GM12891 (cell line): ENCODE measurements at regions not wholly inside any gene's neighbourhood (a gene's known extent, or its start where the extent isn't known, plus 50 kb on each side); places are given as distances from the start of the nearest gene placed in this dataset.
"Not testable (repeated sequence)": the region's sequence is repeated elsewhere in the genome, so short reads cannot be mapped to it uniquely, and the experiment has no call there.

ENCODE experiments used
- DNase-seq: peaks from one replicate; pipeline ENCODE4 v3.0.0; 2011; ENCODE audit warnings: low spot score; ENCODE audit not compliant: insufficient read length
- FAIRE-seq: peaks from 2 replicates; lab custom pipeline; 2011; peaks lifted over from hg19 to GRCh38; lab: Jason Lieb, UNC
- PAX5 ChIP-seq: IDR thresholded peaks from 2 replicates; pipeline ENCODE4 v1.6.1; 2011; ENCODE audit warnings: low read length, moderate library complexity, mild to moderate bottlenecking; ENCODE audit not compliant: insufficient read depth, severe bottlenecking
- POLR2A ChIP-seq: IDR thresholded peaks from 2 replicates; pipeline ENCODE4 v1.6.1; 2011; ENCODE audit warnings: low read depth, low read length, control low read depth
- POLR2AphosphoS5 ChIP-seq: IDR thresholded peaks from 2 replicates; pipeline ENCODE4 v1.6.1; 2011; ENCODE audit warnings: low read depth, low read length, control low read depth
- POU2F2 ChIP-seq: IDR thresholded peaks from 2 replicates; pipeline ENCODE4 v1.6.1; 2011; ENCODE audit warnings: low read depth, mild to moderate bottlenecking, control low read depth, low read length, moderate library complexity
- SPI1 ChIP-seq: IDR thresholded peaks from 2 replicates; pipeline ENCODE4 v1.6.1; 2011; ENCODE audit warnings: low read depth, low read length, control low read depth
- TAF1 ChIP-seq: IDR thresholded peaks from 2 replicates; pipeline ENCODE4 v1.6.1; 2011; ENCODE audit warnings: low read depth, low read length, control low read depth

- FAIRE-seq (no peak), DNase-seq (no peak)
- TF ChIP-seq TAF1, result no peak
Observed at GRCh38 chr6:163872335-163872734, 457.8 kb downstream of the QKI start.

DNA sequence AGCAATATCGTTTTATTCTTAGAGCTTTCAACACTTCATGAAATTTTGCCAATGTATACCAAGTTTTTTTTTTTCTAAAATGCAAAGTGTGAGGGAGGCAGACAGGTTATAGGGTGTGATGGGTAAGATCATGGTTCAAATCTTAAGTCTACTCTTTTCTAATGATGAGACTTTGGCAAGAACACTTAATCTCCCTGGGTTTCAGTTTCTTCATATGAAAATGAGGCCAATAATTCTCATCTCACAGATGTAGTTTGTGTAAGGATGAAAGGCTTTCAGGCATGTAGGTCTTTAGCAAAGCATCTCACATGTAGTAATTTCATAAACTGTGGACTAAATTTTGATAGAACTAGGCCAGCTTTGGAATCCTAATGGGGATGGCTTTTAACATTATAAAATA lies 457.1 kb downstream of the QKI start:
- no peak for DNase-seq
- FAIRE-seq, result no peak
- TF ChIP-seq TAF1, result no peak
- TF ChIP-seq PAX5, result no peak
- no peak for TF ChIP-seq SPI1
- TF ChIP-seq POU2F2, result no peak
- TF ChIP-seq POLR2AphosphoS5, result no peak
- TF ChIP-seq POLR2A, result no peak

DNA sequence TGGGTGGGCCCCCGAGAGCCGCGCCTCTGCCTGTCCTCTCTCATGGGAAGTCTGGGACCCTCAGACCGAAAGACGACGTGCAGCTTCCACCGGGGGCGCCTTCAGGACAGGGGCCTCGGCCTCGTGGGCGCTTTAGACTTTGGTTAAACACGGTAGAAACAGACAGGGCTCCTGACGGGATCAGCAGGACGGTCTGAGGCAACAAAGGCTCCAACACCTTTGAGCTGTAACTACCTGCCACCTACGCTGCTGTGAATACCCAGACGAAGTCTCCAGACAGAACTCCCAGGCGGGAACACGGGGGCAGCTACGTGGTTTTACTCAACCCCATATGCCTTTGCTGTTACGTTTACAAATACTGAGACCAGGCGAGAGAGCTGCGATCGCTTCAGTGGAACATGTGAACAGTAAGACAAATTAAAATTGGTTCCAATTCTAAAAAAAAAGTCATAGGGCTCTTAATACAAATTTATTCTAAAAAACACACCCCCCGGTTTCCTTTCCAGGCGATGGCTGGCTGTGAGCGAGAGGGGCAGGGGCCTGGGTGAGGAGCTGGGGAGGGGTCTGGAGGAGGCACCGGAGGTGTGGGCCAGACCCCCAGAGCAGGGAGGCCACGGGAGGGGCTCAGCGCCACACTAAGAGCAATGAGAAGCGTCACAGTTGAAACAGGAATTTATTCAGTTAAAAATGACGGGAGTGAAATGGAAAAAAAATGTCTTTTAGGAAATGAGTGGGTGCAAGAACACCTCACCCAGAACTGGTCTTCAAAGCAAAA lies 453.2 kb downstream of the QKI start:
- no peak for TF ChIP-seq TAF1
- TF ChIP-seq POU2F2, result no peak
- TF ChIP-seq POLR2AphosphoS5, result no peak
- no peak for TF ChIP-seq POLR2A
- TF ChIP-seq SPI1, result no peak
- no peak for TF ChIP-seq PAX5

DNA sequence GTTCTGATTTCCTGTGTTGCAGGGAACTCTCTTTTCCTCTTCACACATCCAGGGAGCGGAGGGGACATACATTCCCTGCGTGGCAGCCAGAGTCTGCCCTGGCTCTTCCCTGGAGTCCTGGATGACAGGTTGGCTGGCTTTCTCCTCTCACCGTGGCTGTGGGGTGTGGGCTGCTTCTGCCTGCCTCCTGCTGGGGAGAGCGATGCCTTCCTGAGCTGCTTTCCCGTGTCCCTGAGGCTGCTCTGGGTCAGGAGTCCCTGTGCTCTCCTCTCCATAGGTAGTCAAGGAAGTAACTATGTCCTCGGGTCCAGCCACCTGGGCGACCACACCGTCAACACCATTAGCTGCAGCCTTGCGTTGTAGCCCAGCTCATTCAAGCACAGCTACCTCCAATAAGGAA lies 451.7 kb downstream of the QKI start:
- no peak for FAIRE-seq

More for the DNA sequence above, 453.2 kb downstream of the QKI start:
- DNase-seq (no peak), FAIRE-seq (no peak)

GRCh38 chr6:163863565-163863964 lies 449.0 kb downstream of the QKI start:
- no peak for FAIRE-seq
- TF ChIP-seq TAF1 (no peak), POU2F2 (no peak), PAX5 (no peak), POLR2A (no peak), POLR2AphosphoS5 (no peak), SPI1 (no peak)
- DNase-seq, result no peak

More for the DNA sequence above, 451.7 kb downstream of the QKI start:
- no peak for DNase-seq
- no peak for TF ChIP-seq TAF1
- TF ChIP-seq POLR2AphosphoS5, result no peak
- no peak for TF ChIP-seq SPI1
- no peak for TF ChIP-seq PAX5
- TF ChIP-seq POLR2A, result no peak
- no peak for TF ChIP-seq POU2F2

DNA sequence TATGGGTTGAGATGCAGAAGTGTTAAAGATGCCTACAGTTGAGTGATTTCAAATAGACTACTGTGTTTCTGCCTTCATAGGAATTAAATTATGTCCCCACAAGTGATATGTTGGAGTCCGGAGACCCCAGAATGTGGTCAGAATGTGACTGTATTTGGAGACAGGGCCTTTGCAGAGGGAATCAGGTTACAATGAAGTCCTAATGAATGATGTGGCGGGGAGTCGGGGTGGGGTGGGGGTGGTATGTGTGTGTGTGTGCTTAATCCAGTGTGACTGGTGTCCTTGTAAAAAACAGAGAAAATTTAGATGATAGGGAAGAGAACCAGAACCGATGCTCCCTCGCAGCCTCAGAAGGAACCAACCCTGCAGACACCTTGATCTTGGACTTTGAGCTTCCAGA lies 448.2 kb downstream of the QKI start:
- no peak for DNase-seq
- no peak for FAIRE-seq
- TF ChIP-seq TAF1, result no peak
- no peak for TF ChIP-seq PAX5

DNA sequence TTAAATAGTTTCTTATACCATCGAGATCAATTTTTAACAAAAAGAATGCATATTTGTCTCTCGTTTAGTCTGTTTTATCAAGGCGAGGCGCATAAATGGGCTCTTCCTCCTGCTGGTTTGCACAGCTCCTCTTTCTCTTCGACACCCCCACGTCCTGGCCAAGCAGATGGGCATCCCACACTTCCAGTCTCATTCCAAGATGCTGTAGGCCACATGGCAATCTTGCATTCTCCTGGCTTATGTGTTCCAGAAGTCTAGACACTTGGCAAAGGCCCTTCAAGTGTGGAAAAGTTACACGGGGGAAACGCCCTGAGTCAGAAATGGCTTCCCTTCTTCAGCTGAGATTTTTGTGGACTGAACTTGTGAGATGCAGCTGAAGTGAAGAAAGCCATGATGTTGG lies 447.1 kb downstream of the QKI start:
- FAIRE-seq (no peak), DNase-seq (no peak)
- TF ChIP-seq POU2F2 (no peak), TAF1 (no peak), SPI1 (no peak), PAX5 (no peak), POLR2AphosphoS5 (no peak), POLR2A (no peak)

GRCh38 chr6:163860287-163861081 lies 446.0 kb downstream of the QKI start:
- no peak for TF ChIP-seq TAF1
- TF ChIP-seq PAX5, result no peak
- TF ChIP-seq POLR2A, result no peak
- no peak for TF ChIP-seq SPI1
- no peak for TF ChIP-seq POU2F2
- TF ChIP-seq POLR2AphosphoS5, result no peak
- FAIRE-seq (peak; percentile 66), DNase-seq (no peak)

DNA sequence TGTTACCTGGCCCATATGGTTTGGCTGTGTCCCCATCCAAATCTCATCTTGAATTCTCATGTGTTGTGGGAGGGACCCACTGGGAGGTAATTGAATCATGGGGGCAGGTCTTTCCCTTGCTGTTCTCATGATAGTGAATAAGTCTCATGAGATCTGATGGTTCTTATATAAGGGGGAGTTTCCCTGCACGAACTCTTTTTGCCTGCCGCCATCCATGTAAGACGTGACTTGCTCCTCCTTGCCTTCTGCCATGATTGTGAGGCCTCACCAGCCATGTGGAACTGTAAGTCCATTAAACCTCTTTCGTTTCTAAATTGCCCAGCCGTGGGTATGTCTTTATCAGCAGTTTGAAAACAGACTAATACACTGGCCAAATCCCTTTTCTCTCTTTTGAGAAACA lies 444.4 kb downstream of the QKI start:
- not testable (repeated sequence) for FAIRE-seq, DNase-seq

DNA sequence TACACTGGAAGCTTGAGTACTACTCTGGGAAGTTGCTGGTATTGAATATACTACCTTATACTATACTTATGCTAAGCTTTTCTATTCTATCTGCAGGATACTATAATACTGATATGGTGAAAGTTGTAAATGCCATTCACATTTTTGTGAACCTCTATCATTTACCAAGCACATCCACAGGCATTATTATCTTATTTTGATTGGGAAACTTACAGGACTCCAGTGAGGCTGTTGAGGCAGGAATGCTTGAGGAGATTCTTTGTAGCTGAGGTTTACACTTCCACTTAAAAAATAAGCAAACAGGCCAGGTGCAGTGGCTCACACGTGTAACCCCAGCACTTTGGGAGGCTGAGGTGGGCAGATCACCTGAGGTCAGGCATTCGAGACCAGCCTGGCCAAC lies 442.9 kb downstream of the QKI start:
- DNase-seq (no peak), FAIRE-seq (no peak)
- TF ChIP-seq POLR2A (no peak), POU2F2 (no peak), SPI1 (no peak), POLR2AphosphoS5 (no peak)
